ENCODE measurements at regions not wholly inside any gene's neighbourhood (a gene's known extent, or its start where the extent isn't known, plus 50 kb on each side); places are given as distances from the start of the nearest gene placed in this dataset.
"Not testable (repeated sequence)": the region's sequence is repeated elsewhere in the genome, so short reads cannot be mapped to it uniquely, and the experiment has no call there.

DNA sequence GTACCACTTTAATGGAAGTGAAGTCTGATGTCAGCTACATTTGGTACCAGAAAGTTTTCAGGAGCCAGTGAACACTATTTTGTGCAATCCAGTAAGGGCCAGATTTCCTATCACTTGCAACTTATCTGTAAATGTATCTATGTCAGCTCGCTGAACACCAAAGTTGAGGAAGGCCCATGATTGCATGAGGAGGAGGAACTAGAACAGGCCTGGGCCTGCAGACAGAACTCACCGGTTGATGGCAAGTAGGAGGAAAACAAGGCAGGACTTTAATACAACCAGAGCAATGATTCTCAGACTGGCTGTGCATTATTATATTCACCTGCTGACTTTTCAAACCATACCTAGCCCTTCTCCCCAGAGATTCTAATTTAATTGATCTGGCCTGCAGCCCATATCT is 540.2 kb downstream of the CETN3 start:
- in situ Hi-C loops (cut with HindIII; ENCODE audit: low pct_unique_long_range_greater_than_20kb, low sequenced_read_pairs), result no loop called here

DNA sequence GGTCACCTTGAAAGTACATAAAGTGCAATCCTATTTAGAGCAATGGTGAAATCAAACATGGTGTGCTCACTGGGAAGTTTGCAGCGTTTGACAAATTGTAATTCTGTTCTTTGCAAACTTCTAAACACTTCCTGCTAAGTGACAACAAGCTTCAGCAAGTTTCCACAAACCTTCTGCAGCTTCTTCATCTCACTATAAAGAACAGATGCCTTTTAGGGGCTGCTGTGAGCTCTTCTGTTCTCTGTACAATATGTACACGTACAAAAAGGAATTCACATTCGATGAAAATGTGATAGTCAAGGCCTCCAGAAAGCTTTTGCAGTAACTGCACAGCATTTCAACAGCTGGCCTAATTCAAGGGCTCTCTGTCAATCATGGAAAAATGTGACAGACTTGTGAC is 543.1 kb downstream of the CETN3 start:
- in situ Hi-C loops (cut with HindIII; ENCODE audit: low pct_unique_long_range_greater_than_20kb, low sequenced_read_pairs), result no loop called here

More for the DNA sequence above, 540.2 kb downstream of the CETN3 start:
- DNase-seq (ENCODE audit: low read depth, low spot score), result no peak

DNA sequence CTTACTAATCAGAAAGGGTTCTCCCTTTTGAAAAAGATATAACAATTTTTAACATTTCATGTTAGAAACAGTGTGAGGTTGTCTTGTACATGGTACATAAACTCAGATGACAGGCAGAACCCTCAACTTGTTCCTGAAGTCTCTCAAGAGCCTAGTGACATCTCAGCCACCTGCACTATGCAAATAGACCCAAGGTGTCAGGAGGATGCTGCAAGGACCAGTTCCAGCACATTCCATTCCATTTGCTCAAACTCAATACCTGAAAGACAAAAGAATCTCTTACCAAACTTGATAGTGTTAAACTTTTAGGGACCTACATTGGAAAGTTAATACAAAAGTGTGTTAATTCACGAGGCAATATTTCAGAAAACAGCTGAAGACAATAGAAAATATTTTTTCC is 544.6 kb downstream of the CETN3 start:
- DNase-seq (ENCODE audit: low read depth, low spot score), result no peak
- in situ Hi-C loops (cut with HindIII; ENCODE audit: low pct_unique_long_range_greater_than_20kb, low sequenced_read_pairs), result no loop called here

More for the DNA sequence above, 543.1 kb downstream of the CETN3 start:
- no peak for DNase-seq (ENCODE audit: low read depth, low spot score)

DNA sequence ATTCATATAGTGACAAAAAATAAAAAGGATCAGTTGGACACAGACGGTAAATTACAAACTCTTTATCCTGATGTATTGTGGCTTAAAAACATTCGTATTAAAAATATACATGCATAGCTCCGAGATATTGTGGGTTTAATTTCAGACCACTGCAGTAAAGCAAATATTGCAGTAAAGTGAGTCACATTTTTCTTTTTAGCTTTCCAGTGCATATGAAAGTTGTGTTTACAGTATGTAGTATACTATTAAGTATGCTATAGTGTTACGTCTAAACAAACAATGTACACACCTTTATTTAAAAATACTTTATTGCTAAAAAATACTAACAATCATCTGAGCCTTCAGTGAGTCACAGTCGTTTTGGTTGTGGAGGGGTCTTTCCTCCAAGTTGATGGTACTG is 551.8 kb downstream of the CETN3 start:
- DNase-seq (ENCODE audit: low read depth, low spot score), result no peak
- in situ Hi-C loops (cut with HindIII; ENCODE audit: low pct_unique_long_range_greater_than_20kb, low sequenced_read_pairs), result no loop called here

DNA sequence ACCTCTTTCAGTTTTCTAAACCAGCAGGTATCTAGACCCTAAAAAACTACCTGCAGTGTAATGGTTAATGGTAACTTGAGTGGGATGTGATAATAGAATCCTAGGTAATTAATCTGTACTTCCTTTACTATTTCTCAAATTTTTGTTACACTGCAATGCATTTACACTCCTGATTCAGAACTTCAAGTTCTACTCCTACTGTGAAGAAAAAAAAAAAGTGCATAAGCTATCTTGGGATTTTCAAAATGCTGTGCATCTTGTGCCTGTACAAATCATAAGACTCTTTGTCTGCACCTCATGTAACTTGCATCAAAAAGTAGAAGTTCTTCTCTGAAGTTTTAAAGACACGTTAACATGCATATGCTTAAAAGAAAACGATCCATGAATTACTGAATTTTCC is 554.1 kb downstream of the CETN3 start:
- DNase-seq (ENCODE audit: low read depth, low spot score), result no peak
- in situ Hi-C loops (cut with HindIII; ENCODE audit: low pct_unique_long_range_greater_than_20kb, low sequenced_read_pairs), result no loop called here

DNA sequence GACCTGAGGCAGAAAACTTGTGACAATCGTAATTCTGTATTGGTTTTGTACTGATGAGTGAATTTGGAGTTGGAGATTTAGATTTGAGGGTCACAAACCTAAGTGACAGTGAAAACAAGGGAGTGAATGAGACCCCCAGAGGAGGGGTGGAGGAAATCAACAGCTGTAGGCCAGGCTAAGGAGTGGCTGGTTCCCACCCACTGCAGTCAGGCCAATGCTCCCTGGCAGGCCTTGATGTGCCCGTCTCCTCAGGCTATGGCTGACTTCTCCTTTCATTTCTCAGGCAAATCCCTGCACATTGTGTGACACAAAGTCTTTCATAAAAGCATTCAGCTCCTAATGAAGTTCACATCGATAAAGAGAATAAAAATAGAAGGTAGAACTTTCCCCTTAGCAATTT is 557.6 kb downstream of the CETN3 start:
- in situ Hi-C loops (cut with HindIII; ENCODE audit: low pct_unique_long_range_greater_than_20kb, low sequenced_read_pairs), result no loop called here
- DNase-seq (ENCODE audit: low read depth, low spot score), result no peak

DNA sequence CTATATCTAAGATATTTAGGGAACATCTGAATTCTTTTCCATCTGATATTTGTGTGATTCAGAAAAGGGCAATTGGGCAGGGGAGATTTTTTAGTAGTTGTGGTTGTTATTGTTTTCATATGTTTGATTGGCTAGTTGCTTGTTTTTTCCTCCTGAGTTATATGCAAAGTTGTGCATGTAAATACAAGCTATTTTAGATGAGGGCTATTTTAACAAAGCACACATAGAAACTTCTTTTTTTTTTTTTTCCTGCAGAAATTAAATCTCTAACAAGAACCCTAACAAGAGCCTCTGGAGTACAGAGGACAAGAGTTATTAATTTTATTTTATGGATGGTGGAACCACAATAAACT is 559.1 kb downstream of the CETN3 start:
- in situ Hi-C loops (cut with HindIII; ENCODE audit: low pct_unique_long_range_greater_than_20kb, low sequenced_read_pairs), result no loop called here

DNA sequence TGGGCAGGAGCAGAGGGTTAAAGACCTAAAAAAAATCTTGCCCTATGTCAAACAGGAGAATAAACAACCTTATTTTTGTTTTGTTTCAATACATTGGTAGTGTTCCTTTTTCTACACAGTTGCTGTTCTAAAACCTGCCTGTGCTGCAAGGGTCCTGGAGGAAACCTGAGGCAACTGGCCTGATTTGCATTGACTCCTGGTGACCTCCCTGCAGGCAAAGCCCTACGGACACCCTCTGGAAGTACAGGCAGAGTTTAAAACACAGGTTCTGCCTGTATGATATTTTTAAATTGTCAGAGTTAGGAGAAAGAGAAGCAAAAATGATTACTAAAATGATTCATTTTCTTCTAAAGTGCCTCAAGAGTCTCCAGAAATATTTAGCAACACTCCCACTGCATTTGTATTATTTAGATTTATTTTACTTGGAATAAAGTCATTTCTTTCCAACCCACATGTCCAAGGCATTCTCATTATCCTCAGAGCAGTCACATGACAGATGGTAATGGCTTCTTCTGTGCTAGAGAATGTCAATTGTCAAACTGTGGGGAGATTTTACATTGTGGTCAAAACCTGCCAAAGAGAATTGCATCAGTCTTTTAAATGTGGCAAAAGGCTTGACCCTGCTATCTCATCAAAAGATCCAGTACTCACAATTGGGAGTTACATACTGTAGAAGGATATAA is 559.6 kb downstream of the CETN3 start:
- in situ Hi-C loops (cut with HindIII; ENCODE audit: low pct_unique_long_range_greater_than_20kb, low sequenced_read_pairs), result no loop called here
- DNase-seq (ENCODE audit: low read depth, low spot score), result no peak

More for the DNA sequence above, 559.1 kb downstream of the CETN3 start:
- no peak for DNase-seq (ENCODE audit: low read depth, low spot score)

DNA sequence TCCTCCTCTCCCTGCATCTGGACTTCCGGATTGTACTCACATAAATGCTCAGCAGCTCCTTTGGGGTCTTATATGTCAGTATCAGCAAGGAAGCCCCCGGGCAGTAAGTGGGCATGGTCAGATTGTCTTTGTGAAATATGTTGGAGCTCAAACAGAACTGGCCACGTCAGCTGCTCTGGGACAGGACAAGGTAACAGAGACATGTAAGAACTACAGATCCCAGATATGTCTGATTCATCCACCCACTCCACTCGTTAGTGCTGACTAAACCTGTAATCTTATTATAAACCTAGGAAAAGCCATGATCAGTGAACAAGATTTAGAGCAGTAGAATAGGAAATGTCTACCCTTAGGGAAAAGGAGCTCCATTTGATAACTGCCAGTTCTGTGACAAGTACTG is 561.8 kb downstream of the CETN3 start:
- DNase-seq (ENCODE audit: low read depth, low spot score), result no peak
- in situ Hi-C loops (cut with HindIII; ENCODE audit: low pct_unique_long_range_greater_than_20kb, low sequenced_read_pairs), result no loop called here

DNA sequence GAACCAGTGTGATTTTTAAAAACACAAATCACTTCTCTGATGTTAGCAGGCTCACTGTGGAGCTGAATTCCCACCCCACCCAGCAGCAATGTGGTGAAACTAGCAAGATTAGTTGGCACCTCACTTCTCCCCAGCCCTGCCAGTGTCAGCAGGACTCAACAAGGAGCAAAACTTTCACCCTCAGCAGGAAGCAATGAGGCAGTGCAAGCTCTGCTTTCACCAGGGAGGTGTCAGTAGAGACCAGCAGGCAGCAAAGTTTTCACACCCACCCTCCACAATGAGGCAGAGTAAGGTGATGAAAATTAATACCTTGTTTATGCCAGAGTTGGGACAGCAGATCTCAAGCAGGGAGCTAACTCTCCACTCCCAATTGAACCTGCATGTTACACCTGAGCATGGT is 565.0 kb downstream of the CETN3 start:
- DNase-seq (ENCODE audit: low read depth, low spot score), result no peak
- in situ Hi-C loops (cut with HindIII; ENCODE audit: low pct_unique_long_range_greater_than_20kb, low sequenced_read_pairs), result no loop called here

DNA sequence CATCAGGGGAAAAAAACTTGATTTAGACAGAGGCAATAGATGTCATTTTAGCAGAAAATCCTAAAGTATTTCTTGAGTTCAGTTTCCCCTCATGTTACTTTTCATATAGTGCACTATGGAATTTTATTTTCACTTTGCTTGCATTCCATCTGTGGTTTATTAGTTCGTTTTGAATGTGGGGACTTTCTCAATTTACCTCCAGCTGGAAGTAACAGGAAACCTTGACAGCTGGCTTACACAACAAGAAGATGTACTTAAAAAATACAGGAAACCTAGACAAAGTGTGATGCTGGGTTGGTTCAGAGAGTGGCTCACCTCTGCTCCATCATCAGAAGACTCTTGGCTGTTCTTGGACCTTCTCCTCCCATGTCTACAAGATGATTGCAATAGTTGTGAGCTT is 567.0 kb downstream of the CETN3 start:
- DNase-seq (ENCODE audit: low read depth, low spot score), result no peak
- in situ Hi-C loops (cut with HindIII; ENCODE audit: low pct_unique_long_range_greater_than_20kb, low sequenced_read_pairs), result no loop called here

DNA sequence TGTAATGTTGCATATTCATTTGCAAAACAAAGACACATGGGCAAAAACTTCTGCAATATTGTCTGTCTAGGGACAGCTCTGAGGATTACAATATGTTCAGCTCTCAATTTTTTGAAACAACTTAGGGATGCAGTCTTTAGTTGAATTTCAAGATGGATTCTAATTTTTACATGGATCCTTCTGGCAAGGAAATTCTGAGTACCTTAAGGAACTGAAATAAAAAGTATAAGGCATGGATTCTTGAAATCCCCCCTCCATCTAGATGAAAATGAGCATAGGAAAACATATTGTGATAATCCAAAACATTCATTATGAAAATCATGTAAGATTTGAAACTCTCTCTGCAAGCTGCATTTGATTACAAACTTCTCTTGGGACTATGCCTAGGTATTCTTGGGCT is 568.6 kb downstream of the CETN3 start:
- DNase-seq (ENCODE audit: low read depth, low spot score), result no peak
- in situ Hi-C loops (cut with HindIII; ENCODE audit: low pct_unique_long_range_greater_than_20kb, low sequenced_read_pairs), result no loop called here

DNA sequence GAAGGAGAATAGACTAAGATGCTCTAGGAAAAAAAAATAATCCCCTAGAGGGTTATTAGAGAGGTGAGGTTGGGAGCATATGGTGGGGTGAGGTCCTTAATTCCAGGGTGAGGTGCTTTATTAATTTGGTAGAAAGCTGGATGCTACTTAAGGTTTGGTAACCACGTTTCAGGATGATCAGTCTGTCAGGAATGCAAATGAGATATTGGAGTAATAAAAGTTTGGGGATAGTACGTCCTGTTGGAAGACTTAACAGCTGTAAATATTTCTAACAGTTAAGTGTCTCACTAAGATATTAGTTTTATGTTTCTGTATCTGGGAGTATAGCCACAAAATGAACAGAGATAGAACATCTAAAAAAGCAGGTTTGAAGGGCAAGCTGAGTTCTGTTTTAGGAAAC is 578.9 kb downstream of the CETN3 start:
- in situ Hi-C loops (cut with HindIII; ENCODE audit: low pct_unique_long_range_greater_than_20kb, low sequenced_read_pairs), result no loop called here
- no peak for DNase-seq (ENCODE audit: low read depth, low spot score)

DNA sequence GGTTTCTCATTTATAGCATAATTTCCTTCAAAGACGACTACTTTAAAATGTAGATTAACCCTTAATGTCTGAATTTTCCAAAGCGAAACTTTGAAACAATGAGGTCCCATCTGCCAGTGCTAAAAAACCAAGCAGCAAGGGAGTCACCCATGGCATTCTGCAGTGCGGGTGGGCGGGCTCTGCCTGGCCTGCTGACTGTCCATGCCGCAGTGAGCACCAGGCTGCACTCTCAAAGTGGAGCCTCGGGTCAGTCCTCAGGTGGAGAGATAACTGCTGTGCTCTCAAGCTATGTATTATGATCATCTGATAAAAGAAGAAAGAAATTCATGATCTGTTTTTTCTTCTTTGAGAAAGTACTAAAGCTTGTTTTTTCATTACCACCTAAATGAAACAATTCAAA is 581.6 kb downstream of the CETN3 start:
- no peak for DNase-seq (ENCODE audit: low read depth, low spot score)
- in situ Hi-C loops (cut with HindIII; ENCODE audit: low pct_unique_long_range_greater_than_20kb, low sequenced_read_pairs), result no loop called here

DNA sequence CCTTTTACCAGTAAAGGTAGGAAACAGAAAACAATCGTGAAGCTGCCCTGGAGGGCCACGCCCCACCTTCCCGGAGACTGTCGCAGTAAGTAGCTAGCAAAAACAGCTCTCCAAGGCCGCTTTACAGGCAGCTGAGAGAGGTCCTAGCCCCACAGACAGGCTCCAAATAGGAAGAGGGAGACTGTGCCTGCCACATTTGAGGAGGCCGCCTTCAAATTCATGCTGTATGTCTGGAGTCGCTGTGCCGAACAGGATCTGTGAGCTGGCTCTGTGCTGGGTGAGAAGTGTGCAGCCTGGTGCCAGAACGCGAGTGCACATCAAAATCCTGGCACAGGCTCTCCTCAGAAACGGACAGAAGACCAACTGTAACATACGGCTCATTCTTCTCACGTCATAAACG is 582.2 kb downstream of the CETN3 start:
- DNase-seq (ENCODE audit: low read depth, low spot score), result no peak
- in situ Hi-C loops (cut with HindIII; ENCODE audit: low pct_unique_long_range_greater_than_20kb, low sequenced_read_pairs), result no loop called here

DNA sequence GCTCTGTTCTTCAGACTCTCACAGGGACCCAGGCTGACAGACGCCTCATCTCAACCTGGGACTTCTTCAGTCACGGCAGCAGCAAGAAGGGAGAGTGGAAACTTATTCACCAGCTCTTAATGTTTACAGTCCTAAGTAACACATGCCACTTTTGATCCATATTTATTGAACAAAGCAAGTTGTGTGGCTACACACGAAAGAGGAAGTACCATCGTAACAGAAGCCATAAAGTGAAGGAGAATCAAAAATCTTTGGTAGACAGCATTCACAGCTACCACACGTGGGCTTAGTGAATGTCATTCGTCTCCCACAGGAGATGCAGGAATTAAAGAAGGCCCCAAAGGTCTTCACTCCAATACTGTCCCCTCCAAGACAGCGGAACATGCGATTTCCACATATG is 582.6 kb downstream of the CETN3 start:
- in situ Hi-C loops (cut with HindIII; ENCODE audit: low pct_unique_long_range_greater_than_20kb, low sequenced_read_pairs), result no loop called here
- no peak for DNase-seq (ENCODE audit: low read depth, low spot score)

DNA sequence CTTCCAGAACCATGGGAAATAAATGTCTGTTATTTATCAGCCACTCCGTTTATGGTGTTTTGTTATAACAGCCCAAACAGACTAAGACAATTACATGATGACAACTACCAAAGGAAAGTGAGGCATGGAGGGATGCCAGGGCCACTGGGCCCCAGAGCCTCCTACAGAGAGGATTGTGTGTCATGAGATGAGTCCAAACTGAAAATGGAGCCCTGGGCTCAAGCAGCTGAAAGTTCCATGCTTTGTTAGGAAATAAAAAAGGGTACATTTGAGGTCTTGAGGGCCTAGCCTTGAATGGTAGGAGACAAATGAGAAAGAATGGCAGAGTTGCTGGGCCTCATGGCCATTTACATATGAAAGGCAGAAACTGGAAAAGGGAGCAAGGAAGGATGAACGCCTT is 586.5 kb downstream of the CETN3 start:
- DNase-seq (ENCODE audit: low read depth, low spot score), result no peak
- in situ Hi-C loops (cut with HindIII; ENCODE audit: low pct_unique_long_range_greater_than_20kb, low sequenced_read_pairs), result no loop called here

DNA sequence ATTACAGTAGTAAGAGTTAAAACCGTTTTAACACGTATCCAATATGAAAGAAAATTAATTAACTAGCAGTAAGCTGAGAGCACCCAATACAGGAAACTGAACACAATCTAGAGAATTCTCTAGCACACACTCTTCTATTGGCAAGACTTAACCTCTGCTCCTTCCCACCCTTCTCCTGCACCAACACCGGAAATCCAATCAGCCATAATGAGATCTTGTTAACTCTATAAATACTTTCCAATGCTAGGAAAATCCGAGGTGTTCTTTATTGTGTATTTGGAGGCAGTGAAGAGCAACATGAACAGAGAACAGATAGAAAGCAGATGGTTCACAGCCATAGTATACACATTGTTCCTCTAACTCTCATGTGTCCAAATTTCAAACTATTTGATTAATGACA is 591.7 kb downstream of the CETN3 start:
- no peak for DNase-seq (ENCODE audit: low read depth, low spot score)
- in situ Hi-C loops (cut with HindIII; ENCODE audit: low pct_unique_long_range_greater_than_20kb, low sequenced_read_pairs), result no loop called here

DNA sequence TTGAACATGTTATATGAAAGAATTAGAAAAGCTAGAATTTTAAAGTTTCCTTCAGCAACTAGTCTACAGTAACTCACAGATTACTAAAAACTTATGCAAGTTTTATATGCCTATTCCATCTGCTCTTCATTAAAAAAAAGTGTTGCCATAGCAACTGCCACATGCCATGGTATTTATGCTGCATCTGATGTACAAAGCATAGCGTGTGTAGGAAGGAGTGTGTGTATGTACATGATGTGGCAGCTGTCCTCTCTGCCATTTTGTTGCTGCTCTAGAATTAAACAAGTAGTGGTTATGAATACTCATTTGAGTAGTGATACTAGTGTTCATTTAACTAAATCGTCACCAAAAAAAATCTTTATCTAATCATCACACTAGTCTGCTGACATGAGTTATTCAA is 593.5 kb downstream of the CETN3 start:
- no peak for DNase-seq (ENCODE audit: low read depth, low spot score)
- in situ Hi-C loops (cut with HindIII; ENCODE audit: low pct_unique_long_range_greater_than_20kb, low sequenced_read_pairs), result no loop called here

DNA sequence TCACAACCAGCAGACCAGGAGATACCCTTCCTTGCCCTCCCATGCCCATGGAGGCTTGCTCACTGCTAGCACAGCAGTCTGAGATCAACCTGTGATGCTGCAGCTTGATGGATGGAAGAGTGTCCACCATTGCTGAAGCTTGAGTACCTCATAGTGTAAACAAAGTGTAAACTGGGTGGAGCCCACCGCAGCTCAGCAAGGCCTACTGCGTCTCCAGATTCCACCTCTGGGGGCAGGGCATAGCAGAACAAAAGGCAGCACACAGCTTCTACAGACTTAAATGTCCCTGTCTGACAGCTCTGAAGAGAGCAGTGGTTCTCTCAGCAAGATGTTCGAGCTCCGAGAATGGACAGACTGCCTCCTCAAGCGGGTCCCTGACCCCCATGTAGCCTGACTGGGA is 608.8 kb downstream of the CETN3 start:
- DNase-seq (ENCODE audit: low read depth, low spot score); in situ Hi-C loops (cut with HindIII; ENCODE audit: low pct_unique_long_range_greater_than_20kb, low sequenced_read_pairs): not testable (repeated sequence)

Measured in SK-MEL-5 (cell line).